SK-N-SH (cell line): ENCODE measurements at regions not wholly inside any gene's neighbourhood (a gene's known extent, or its start where the extent isn't known, plus 50 kb on each side); places are given as distances from the start of the nearest gene placed in this dataset.

ENCODE experiments used
- CTCF ChIA-PET: fragments of 300-600, 350-600 bp; formaldehyde crosslinking; extraction: SDS; loops from one replicate; lab custom pipeline; 2021; lab: Yijun Ruan, JAX
- POLR2A ChIA-PET: fragments of 350-600 bp; sonication (Branson Sonifier 250); formaldehyde crosslinking; extraction: SDS; loops from one replicate; lab custom pipeline; 2020; ENCODE audit warnings: antibody characterized with exemption, inconsistent platforms; lab: Yijun Ruan, JAX
- DNase-seq: peaks from one replicate; pipeline ENCODE4 v3.0.0; 2012
- H2AFZ ChIP-seq: fragments of 200-600 bp; sonication (generic); 2 replicates; pipeline ENCODE4 v1.8.1; 2016; ENCODE audit warnings: antibody characterized with exemption, mild to moderate bottlenecking, low read depth
- H3F3A ChIP-seq: fragments of 200-600 bp; sonication (generic); replicated peaks from 2 replicates; pipeline ENCODE3; 2016; ENCODE audit warnings: antibody characterized with exemption, mild to moderate bottlenecking; ENCODE audit not compliant: insufficient read depth
- H3K27ac ChIP-seq, 2 experiments: fragments of 200-500 bp in 1 of 2; fragments of 200-600 bp in 1 of 2; sonication (Bioruptor generic) in 1 of 2; sonication (generic), shearing (Covaris generic) in 1 of 2; 2 replicates each; pipeline versions ENCODE4 v1.5.1 to v1.6.1; 2014 to 2016; ENCODE audit warnings: low read depth in 2 of 2, inconsistent platforms in 1 of 2, low read length in 1 of 2, mild to moderate bottlenecking in 1 of 2, mixed read lengths in 1 of 2
- H3K27me3 ChIP-seq: fragments of 200-600 bp; sonication (generic), shearing (Covaris generic); 2 replicates; pipeline ENCODE4 v1.6.1; 2016; ENCODE audit warnings: mixed run types; ENCODE audit not compliant: insufficient read depth
- H3K36me3 ChIP-seq, 2 experiments: fragments of 200-500 bp in 1 of 2; fragments of 200-600 bp in 1 of 2; sonication (Bioruptor generic) in 1 of 2; sonication (generic) in 1 of 2; replicated peaks in 1 of 2; 2 replicates each; pipeline versions ENCODE3 to v1.5.1; 2014 to 2016; ENCODE audit warnings: low read length in 1 of 2, mild to moderate bottlenecking in 1 of 2; ENCODE audit not compliant: insufficient read depth in 2 of 2, control insufficient read depth in 1 of 2
- H3K4me1 ChIP-seq, 2 experiments: fragments of 200-500 bp in 1 of 2; fragments of 200-600 bp in 1 of 2; sonication (Bioruptor generic) in 1 of 2; sonication (generic), shearing (Covaris generic) in 1 of 2; 2 replicates each; pipeline versions ENCODE4 v1.5.1 to v1.6.1; 2014 to 2016; ENCODE audit warnings: low read depth in 1 of 2, low read length in 1 of 2, mixed run types in 1 of 2; ENCODE audit not compliant: insufficient read depth in 2 of 2, control insufficient read depth in 1 of 2
- H3K4me2 ChIP-seq: fragments of 200-600 bp; sonication (generic), shearing (Covaris generic); 2 replicates; pipeline ENCODE4 v1.6.1; 2017; ENCODE audit warnings: mixed run types
- H3K4me3 ChIP-seq, 2 experiments: fragments of 200-500 bp in 1 of 2; fragments of 200-600 bp in 1 of 2; sonication (Bioruptor generic) in 1 of 2; sonication (generic), shearing (Covaris generic) in 1 of 2; 2 replicates each; pipeline versions ENCODE4 v1.5.1 to v1.8.1; 2014 to 2016; ENCODE audit warnings: low read depth in 2 of 2, inconsistent platforms in 1 of 2, low read length in 1 of 2, mild to moderate bottlenecking in 1 of 2, mixed read lengths in 1 of 2, moderate library complexity in 1 of 2
- H3K79me2 ChIP-seq: fragments of 200-600 bp; sonication (generic); 2 replicates; pipeline ENCODE4 v1.8.1; 2017; ENCODE audit warnings: mild to moderate bottlenecking; ENCODE audit not compliant: insufficient read depth
- H3K9ac ChIP-seq: fragments of 200-600 bp; sonication (generic); 2 replicates; pipeline ENCODE4 v1.6.1; 2017; ENCODE audit warnings: mixed run types
- H3K9me2 ChIP-seq: fragments of 200-600 bp; sonication (generic); 2 replicates; pipeline ENCODE4 v1.6.1; 2017; ENCODE audit warnings: mixed run types
- H3K9me3 ChIP-seq: fragments of 200-600 bp; sonication (generic); 2 replicates; pipeline ENCODE4 v1.6.1; 2017; ENCODE audit warnings: mixed run types, mild to moderate bottlenecking, moderate library complexity
- H4K20me1 ChIP-seq: fragments of 200-600 bp; sonication (generic); 2 replicates; pipeline ENCODE4 v1.6.1; 2017; ENCODE audit warnings: mild to moderate bottlenecking, mixed run types; ENCODE audit not compliant: insufficient read depth
- ELF1 ChIP-seq: IDR thresholded peaks from 2 replicates; pipeline ENCODE4 v1.4.0; 2012
- EZH2phosphoT487 ChIP-seq: fragments of 200-600 bp; sonication (generic); IDR thresholded peaks from 2 replicates; pipeline ENCODE4 v1.6.1; 2017; ENCODE audit warnings: low read depth, mixed run types, mild to moderate bottlenecking, antibody characterized with exemption, moderate library complexity, borderline replicate concordance
- FOSL2 ChIP-seq: IDR thresholded peaks from 2 replicates; pipeline ENCODE4 v1.4.0; 2012; ENCODE audit warnings: low read depth, mild to moderate bottlenecking, moderate library complexity, borderline replicate concordance
- FOXJ3 ChIP-seq: sonication (generic); formaldehyde crosslinking; IDR thresholded peaks from 2 replicates; pipeline ENCODE4 v1.5.1; 2020; ENCODE audit warnings: mild to moderate bottlenecking, missing genetic modification reagents
- GATA2 ChIP-seq: sonication (generic); formaldehyde crosslinking; IDR thresholded peaks from 2 replicates; pipeline ENCODE4 v1.5.0; 2020; ENCODE audit warnings: mild to moderate bottlenecking, missing genetic modification reagents
- MXI1 ChIP-seq: IDR thresholded peaks from 2 replicates; pipeline ENCODE4 v1.6.1; 2012; ENCODE audit warnings: mild to moderate bottlenecking, low read depth, low read length, improper control_type of control experiment
- NFIC ChIP-seq: IDR thresholded peaks from 2 replicates; pipeline ENCODE4 v1.4.0; 2012; ENCODE audit warnings: borderline replicate concordance
- RCOR1 ChIP-seq: fragments of 150-350 bp; IDR thresholded peaks from 2 replicates; pipeline ENCODE4 v1.6.1; 2017; ENCODE audit warnings: antibody characterized with exemption, low read length
- RFX5 ChIP-seq: IDR thresholded peaks from 2 replicates; pipeline ENCODE4 v1.6.1; 2012; ENCODE audit warnings: mild to moderate bottlenecking, improper control_type of control experiment, low read length
- RXRA ChIP-seq: IDR thresholded peaks from 2 replicates; pipeline ENCODE4 v1.4.0; 2012; ENCODE audit warnings: low read depth, mild to moderate bottlenecking, borderline replicate concordance
- SIN3A ChIP-seq: IDR thresholded peaks from 2 replicates; pipeline ENCODE4 v1.6.1; 2012; ENCODE audit warnings: low read depth, mild to moderate bottlenecking, low read length, moderate library complexity, borderline replicate concordance
- SMC3 ChIP-seq: IDR thresholded peaks from 2 replicates; pipeline ENCODE4 v1.6.1; 2012; ENCODE audit warnings: low read depth, low read length, improper control_type of control experiment
- TAF1 ChIP-seq: IDR thresholded peaks from 2 replicates; pipeline ENCODE4 v1.6.1; 2012; ENCODE audit warnings: low read depth, mild to moderate bottlenecking, low read length, moderate library complexity, borderline replicate concordance
- YY1 ChIP-seq: IDR thresholded peaks from 2 replicates; pipeline ENCODE4 v1.4.0; 2012; ENCODE audit warnings: low read depth, mild to moderate bottlenecking
- WGBS: methylation state at CpG from one replicate; pipeline ENCODE4 v1.1.6; 2017; ENCODE audit warnings: low lambda C conversion rate; 5-methylcytosine and 5-hydroxymethylcytosine counted together
- TF ChIP-seq, protein P1 (sequence below): IDR thresholded peaks from 2 replicates; pipeline ENCODE4; 2012
- TF ChIP-seq, protein P2 (sequence below): IDR thresholded peaks from 2 replicates; pipeline ENCODE4 v1.6.1; 2012; ENCODE audit warnings: mild to moderate bottlenecking, low read depth, low read length, moderate library complexity
- TF ChIP-seq, protein P3 (sequence below): fragments of 150-350 bp; IDR thresholded peaks from 2 replicates; pipeline ENCODE4 v1.6.1; 2016; ENCODE audit warnings: mild to moderate bottlenecking, low read depth, low read length
- TF ChIP-seq, protein P4 (sequence below): IDR thresholded peaks from 2 replicates; pipeline ENCODE4 v1.4.0; 2012; ENCODE audit warnings: low read depth, borderline replicate concordance

DNA sequence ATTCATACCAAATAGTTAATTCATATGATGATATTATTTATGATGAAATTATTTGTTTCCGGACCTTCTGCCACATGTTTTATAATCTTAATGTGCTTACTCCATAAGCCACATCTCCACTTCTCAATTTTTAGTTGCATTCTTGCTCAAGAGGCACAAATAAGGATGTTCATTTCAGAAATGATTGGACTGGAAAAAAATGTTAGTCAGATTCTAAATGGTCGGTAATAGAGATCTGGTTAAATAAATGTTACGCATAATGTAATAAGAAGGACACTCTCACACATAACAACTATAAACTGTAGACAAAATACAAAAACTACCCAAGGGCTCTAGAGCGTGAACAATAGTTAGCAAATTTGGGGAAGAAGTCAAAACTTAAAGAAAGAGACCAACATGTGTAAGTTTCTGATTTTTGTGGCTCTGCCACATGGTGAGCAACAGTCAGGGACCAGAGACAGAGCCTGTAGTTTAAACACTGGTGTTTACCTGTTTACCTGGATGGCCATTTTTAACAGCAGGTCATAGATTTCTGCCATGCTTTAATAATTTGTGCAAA is 554.3 kb upstream of the CLINT1 start:
- H3K4me3 ChIP-seq: no peak overlapping the region
- H2AFZ ChIP-seq: no peak overlapping the region
- no peak for TF ChIP-seq SIN3A
- TF ChIP-seq RFX5: no peak
- TF ChIP-seq, protein P1, sequence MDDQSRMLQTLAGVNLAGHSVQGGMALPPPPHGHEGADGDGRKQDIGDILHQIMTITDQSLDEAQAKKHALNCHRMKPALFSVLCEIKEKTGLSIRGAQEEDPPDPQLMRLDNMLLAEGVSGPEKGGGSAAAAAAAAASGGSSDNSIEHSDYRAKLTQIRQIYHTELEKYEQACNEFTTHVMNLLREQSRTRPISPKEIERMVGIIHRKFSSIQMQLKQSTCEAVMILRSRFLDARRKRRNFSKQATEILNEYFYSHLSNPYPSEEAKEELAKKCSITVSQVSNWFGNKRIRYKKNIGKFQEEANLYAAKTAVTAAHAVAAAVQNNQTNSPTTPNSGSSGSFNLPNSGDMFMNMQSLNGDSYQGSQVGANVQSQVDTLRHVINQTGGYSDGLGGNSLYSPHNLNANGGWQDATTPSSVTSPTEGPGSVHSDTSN: no peak
- TF ChIP-seq RXRA: no peak
- TF ChIP-seq NFIC: no peak
- TF ChIP-seq TAF1: no peak
- TF ChIP-seq GATA2 (CRISPR knock-in tag): no peak
- TF ChIP-seq, protein P2, sequence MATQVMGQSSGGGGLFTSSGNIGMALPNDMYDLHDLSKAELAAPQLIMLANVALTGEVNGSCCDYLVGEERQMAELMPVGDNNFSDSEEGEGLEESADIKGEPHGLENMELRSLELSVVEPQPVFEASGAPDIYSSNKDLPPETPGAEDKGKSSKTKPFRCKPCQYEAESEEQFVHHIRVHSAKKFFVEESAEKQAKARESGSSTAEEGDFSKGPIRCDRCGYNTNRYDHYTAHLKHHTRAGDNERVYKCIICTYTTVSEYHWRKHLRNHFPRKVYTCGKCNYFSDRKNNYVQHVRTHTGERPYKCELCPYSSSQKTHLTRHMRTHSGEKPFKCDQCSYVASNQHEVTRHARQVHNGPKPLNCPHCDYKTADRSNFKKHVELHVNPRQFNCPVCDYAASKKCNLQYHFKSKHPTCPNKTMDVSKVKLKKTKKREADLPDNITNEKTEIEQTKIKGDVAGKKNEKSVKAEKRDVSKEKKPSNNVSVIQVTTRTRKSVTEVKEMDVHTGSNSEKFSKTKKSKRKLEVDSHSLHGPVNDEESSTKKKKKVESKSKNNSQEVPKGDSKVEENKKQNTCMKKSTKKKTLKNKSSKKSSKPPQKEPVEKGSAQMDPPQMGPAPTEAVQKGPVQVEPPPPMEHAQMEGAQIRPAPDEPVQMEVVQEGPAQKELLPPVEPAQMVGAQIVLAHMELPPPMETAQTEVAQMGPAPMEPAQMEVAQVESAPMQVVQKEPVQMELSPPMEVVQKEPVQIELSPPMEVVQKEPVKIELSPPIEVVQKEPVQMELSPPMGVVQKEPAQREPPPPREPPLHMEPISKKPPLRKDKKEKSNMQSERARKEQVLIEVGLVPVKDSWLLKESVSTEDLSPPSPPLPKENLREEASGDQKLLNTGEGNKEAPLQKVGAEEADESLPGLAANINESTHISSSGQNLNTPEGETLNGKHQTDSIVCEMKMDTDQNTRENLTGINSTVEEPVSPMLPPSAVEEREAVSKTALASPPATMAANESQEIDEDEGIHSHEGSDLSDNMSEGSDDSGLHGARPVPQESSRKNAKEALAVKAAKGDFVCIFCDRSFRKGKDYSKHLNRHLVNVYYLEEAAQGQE: no peak
- TF ChIP-seq EZH2phosphoT487: no peak
- TF ChIP-seq RCOR1: no peak
- no peak for TF ChIP-seq FOSL2
- TF ChIP-seq SMC3: no peak
- TF ChIP-seq YY1: no peak
- no peak for TF ChIP-seq MXI1
- TF ChIP-seq ELF1: no peak
- TF ChIP-seq, protein P3, sequence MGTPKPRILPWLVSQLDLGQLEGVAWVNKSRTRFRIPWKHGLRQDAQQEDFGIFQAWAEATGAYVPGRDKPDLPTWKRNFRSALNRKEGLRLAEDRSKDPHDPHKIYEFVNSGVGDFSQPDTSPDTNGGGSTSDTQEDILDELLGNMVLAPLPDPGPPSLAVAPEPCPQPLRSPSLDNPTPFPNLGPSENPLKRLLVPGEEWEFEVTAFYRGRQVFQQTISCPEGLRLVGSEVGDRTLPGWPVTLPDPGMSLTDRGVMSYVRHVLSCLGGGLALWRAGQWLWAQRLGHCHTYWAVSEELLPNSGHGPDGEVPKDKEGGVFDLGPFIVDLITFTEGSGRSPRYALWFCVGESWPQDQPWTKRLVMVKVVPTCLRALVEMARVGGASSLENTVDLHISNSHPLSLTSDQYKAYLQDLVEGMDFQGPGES: no peak
- no peak for TF ChIP-seq FOXJ3 (CRISPR knock-in tag)
- TF ChIP-seq, protein P4, sequence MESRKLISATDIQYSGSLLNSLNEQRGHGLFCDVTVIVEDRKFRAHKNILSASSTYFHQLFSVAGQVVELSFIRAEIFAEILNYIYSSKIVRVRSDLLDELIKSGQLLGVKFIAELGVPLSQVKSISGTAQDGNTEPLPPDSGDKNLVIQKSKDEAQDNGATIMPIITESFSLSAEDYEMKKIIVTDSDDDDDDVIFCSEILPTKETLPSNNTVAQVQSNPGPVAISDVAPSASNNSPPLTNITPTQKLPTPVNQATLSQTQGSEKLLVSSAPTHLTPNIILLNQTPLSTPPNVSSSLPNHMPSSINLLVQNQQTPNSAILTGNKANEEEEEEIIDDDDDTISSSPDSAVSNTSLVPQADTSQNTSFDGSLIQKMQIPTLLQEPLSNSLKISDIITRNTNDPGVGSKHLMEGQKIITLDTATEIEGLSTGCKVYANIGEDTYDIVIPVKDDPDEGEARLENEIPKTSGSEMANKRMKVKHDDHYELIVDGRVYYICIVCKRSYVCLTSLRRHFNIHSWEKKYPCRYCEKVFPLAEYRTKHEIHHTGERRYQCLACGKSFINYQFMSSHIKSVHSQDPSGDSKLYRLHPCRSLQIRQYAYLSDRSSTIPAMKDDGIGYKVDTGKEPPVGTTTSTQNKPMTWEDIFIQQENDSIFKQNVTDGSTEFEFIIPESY: no peak
- TF ChIP-seq, all 33 proteins: peak for 0
- no peaks in the 10 kb centered on the region for H3K27me3 ChIP-seq
- H3F3A ChIP-seq: peaks cover 4% of the 10 kb centered on the region
- ChIA-PET POLR2A (no interaction called here), CTCF (no interaction called here)
- no peak overlapping the region for H3K9ac ChIP-seq
- H3K4me1 ChIP-seq: peaks cover 0 to 4% of the 10 kb centered on the region in 2 experiments; a peak in 2 of 4 replicates
- H3K9me2 ChIP-seq: no peaks in the 10 kb centered on the region
- H4K20me1 ChIP-seq: no peaks in the 10 kb centered on the region
- no peaks in the 10 kb centered on the region for H3K9me3 ChIP-seq
- no peaks in the 10 kb centered on the region for H3K79me2 ChIP-seq
- H3K27ac ChIP-seq: no peak overlapping the region
- H3K4me2 ChIP-seq: no peak overlapping the region
- H3K36me3 ChIP-seq: no peaks in the 10 kb centered on the region
- no peak for DNase-seq
- 77% methylated on average over 4 of the region's 4 CpGs for WGBS
